HEK293T (cell line): ENCODE measurements at regions not wholly inside any gene's neighbourhood (a gene's known extent, or its start where the extent isn't known, plus 50 kb on each side); places are given as distances from the start of the nearest gene placed in this dataset.

Source experiments
- CTCF ChIA-PET: fragments of 350-600 bp; formaldehyde crosslinking; extraction: SDS; loops from one replicate; lab custom pipeline; 2021; ENCODE audit warnings: antibody characterized with exemption, inconsistent platforms; lab: Yijun Ruan, JAX
- POLR2A ChIA-PET: fragments of 350-600 bp; formaldehyde crosslinking; extraction: SDS; loops from one replicate; lab custom pipeline; 2020; ENCODE audit warnings: antibody characterized with exemption, inconsistent platforms; lab: Yijun Ruan, JAX
- DNase-seq: peaks from one replicate; pipeline ENCODE4 v3.0.0; 2012; ENCODE audit warnings: mixed read lengths; ENCODE audit errors: extremely low spot score
- ARNT ChIP-seq: fragments of 450-650 bp; IDR thresholded peaks from 2 replicates; pipeline ENCODE4 v1.6.1; 2017; ENCODE audit warnings: mild to moderate bottlenecking
- BHLHE40 ChIP-seq: fragments of 450-650 bp; IDR thresholded peaks from 2 replicates; pipeline ENCODE4 v1.6.1; 2016; ENCODE audit warnings: mild to moderate bottlenecking, moderate library complexity, borderline replicate concordance
- CTBP1 ChIP-seq: fragments of 450-650 bp; IDR thresholded peaks from 2 replicates; pipeline ENCODE4 v1.6.1; 2016; ENCODE audit warnings: borderline replicate concordance
- ELF4 ChIP-seq: fragments of 450-650 bp; IDR thresholded peaks from 2 replicates; pipeline ENCODE4 v1.6.1; 2017; ENCODE audit warnings: antibody characterized with exemption
- FOXA1 ChIP-seq: fragments of 450-650 bp; IDR thresholded peaks from 2 replicates; pipeline ENCODE4 v1.6.1; 2016; ENCODE audit warnings: mild to moderate bottlenecking
- FOXK2 ChIP-seq: fragments of 450-650 bp; IDR thresholded peaks from 2 replicates; pipeline ENCODE4 v1.6.1; 2016; ENCODE audit warnings: mild to moderate bottlenecking
- FOXM1 ChIP-seq: fragments of 450-650 bp; IDR thresholded peaks from 2 replicates; pipeline ENCODE4 v1.6.1; 2017; ENCODE audit warnings: mild to moderate bottlenecking, borderline replicate concordance
- HDGF ChIP-seq: fragments of 450-650 bp; IDR thresholded peaks from 2 replicates; pipeline ENCODE4 v1.6.1; 2017; ENCODE audit warnings: antibody characterized with exemption, borderline replicate concordance
- L3MBTL2 ChIP-seq: fragments of 450-650 bp; conservative IDR thresholded peaks from 2 replicates; pipeline ENCODE4 v1.6.1; 2016; ENCODE audit warnings: mild to moderate bottlenecking
- LEF1 ChIP-seq: fragments of 450-650 bp; IDR thresholded peaks from 2 replicates; pipeline ENCODE4 v1.6.1; 2017; ENCODE audit warnings: mild to moderate bottlenecking, borderline replicate concordance
- NFRKB ChIP-seq: fragments of 450-650 bp; IDR thresholded peaks from 2 replicates; pipeline ENCODE4 v1.6.1; 2016; ENCODE audit warnings: mild to moderate bottlenecking, moderate library complexity
- PKNOX1 ChIP-seq: fragments of 450-650 bp; IDR thresholded peaks from 2 replicates; pipeline ENCODE4 v1.6.1; 2016
- SP1 ChIP-seq: fragments of 450-650 bp; IDR thresholded peaks from 2 replicates; pipeline ENCODE4 v1.6.1; 2017
- SUZ12 ChIP-seq: fragments of 450-650 bp; IDR thresholded peaks from 2 replicates; pipeline ENCODE4 v1.6.1; 2016; ENCODE audit warnings: mild to moderate bottlenecking
- TARDBP ChIP-seq: fragments of 450-650 bp; IDR thresholded peaks from 2 replicates; pipeline ENCODE4 v1.6.1; 2016
- ZNF384 ChIP-seq: fragments of 450-650 bp; IDR thresholded peaks from 2 replicates; pipeline ENCODE4 v1.6.1; 2016

- CTCF ChIA-PET = no interaction called here
- no peak for DNase-seq
- POLR2A ChIA-PET = no interaction called here
- TF ChIP-seq FOXA1 (no peak), HDGF (no peak), ELF4 (no peak), L3MBTL2 (no peak), NFRKB (no peak), ZNF384 (no peak), CTBP1 (no peak), BHLHE40 (no peak), SP1 (no peak), LEF1 (no peak), ARNT (no peak)
Measured at GRCh38 chr2:4085186-4085585, 381.8 kb downstream of the DCDC2C start.

- DNase-seq = no peak
- POLR2A ChIA-PET = no interaction called here
- TF ChIP-seq FOXM1 = no peak
- TF ChIP-seq L3MBTL2 = no peak
- TF ChIP-seq HDGF = no peak
- TF ChIP-seq SUZ12 = no peak
- no peak for TF ChIP-seq FOXK2
- TF ChIP-seq FOXA1 = no peak
- TF ChIP-seq ZNF384 = no peak
- TF ChIP-seq PKNOX1 = no peak
- TF ChIP-seq ELF4 = no peak
- no peak for TF ChIP-seq CTBP1
- TF ChIP-seq NFRKB = no peak
- TF ChIP-seq ARNT = no peak
- TF ChIP-seq TARDBP = no peak
- CTCF ChIA-PET = no interaction called here
Measured at GRCh38 chr2:4090668-4091630, 387.6 kb downstream of the DCDC2C start.

GRCh38 chr2:4091869-4092268 is 388.5 kb downstream of the DCDC2C start:
- ChIA-PET POLR2A (no interaction called here), CTCF (no interaction called here)
- no peak for TF ChIP-seq FOXK2
- no peak for TF ChIP-seq ELF4
- TF ChIP-seq L3MBTL2 = no peak
- TF ChIP-seq PKNOX1 = no peak
- no peak for DNase-seq

GRCh38 chr2:4094743-4095142 is 391.4 kb downstream of the DCDC2C start:
- DNase-seq = no peak
- TF ChIP-seq ZNF384 (no peak), FOXK2 (no peak), SUZ12 (no peak)
- POLR2A ChIA-PET = no interaction called here
- CTCF ChIA-PET = no interaction called here

GRCh38 chr2:4096978-4097766 is 393.8 kb downstream of the DCDC2C start:
- POLR2A ChIA-PET = no interaction called here
- TF ChIP-seq PKNOX1 (no peak), BHLHE40 (no peak), FOXA1 (no peak), LEF1 (no peak), NFRKB (no peak)
- CTCF ChIA-PET = no interaction called here
- no peak for DNase-seq

- DNase-seq = no peak
- TF ChIP-seq FOXK2 = no peak
- no peak for TF ChIP-seq HDGF
- TF ChIP-seq L3MBTL2 = no peak
- no peak for TF ChIP-seq TARDBP
- no peak for TF ChIP-seq FOXM1
- no peak for TF ChIP-seq LEF1
- TF ChIP-seq NFRKB = no peak
- TF ChIP-seq ARNT = no peak
- TF ChIP-seq SUZ12 = no peak
- no peak for TF ChIP-seq CTBP1
- no peak for TF ChIP-seq ELF4
- TF ChIP-seq PKNOX1 = no peak
- no peak for TF ChIP-seq BHLHE40
- TF ChIP-seq ZNF384 = no peak
- TF ChIP-seq FOXA1 = no peak
- TF ChIP-seq SP1 = no peak
- ChIA-PET POLR2A (no interaction called here), CTCF (no interaction called here)
Measured at GRCh38 chr2:4098137-4098536, 394.8 kb downstream of the DCDC2C start.
